SK-N-SH (cell line): ENCODE measurements at regions not wholly inside any gene's neighbourhood (a gene's known extent, or its start where the extent isn't known, plus 50 kb on each side); places are given as distances from the start of the nearest gene placed in this dataset.

ENCODE experiments used
- CTCF ChIA-PET: fragments of 300-600, 350-600 bp; formaldehyde crosslinking; extraction: SDS; loops from one replicate; lab custom pipeline; 2021; lab: Yijun Ruan, JAX
- POLR2A ChIA-PET: fragments of 350-600 bp; sonication (Branson Sonifier 250); formaldehyde crosslinking; extraction: SDS; loops from one replicate; lab custom pipeline; 2020; ENCODE audit warnings: antibody characterized with exemption, inconsistent platforms; lab: Yijun Ruan, JAX
- DNase-seq: peaks from one replicate; pipeline ENCODE4 v3.0.0; 2012
- H2AFZ ChIP-seq: fragments of 200-600 bp; sonication (generic); 2 replicates; pipeline ENCODE4 v1.8.1; 2016; ENCODE audit warnings: antibody characterized with exemption, mild to moderate bottlenecking, low read depth
- H3F3A ChIP-seq: fragments of 200-600 bp; sonication (generic); replicated peaks from 2 replicates; pipeline ENCODE3; 2016; ENCODE audit warnings: antibody characterized with exemption, mild to moderate bottlenecking; ENCODE audit not compliant: insufficient read depth
- H3K27ac ChIP-seq, 2 experiments: fragments of 200-500 bp in 1 of 2; fragments of 200-600 bp in 1 of 2; sonication (Bioruptor generic) in 1 of 2; sonication (generic), shearing (Covaris generic) in 1 of 2; 2 replicates each; pipeline versions ENCODE4 v1.5.1 to v1.6.1; 2014 to 2016; ENCODE audit warnings: low read depth in 2 of 2, inconsistent platforms in 1 of 2, low read length in 1 of 2, mild to moderate bottlenecking in 1 of 2, mixed read lengths in 1 of 2
- H3K27me3 ChIP-seq: fragments of 200-600 bp; sonication (generic), shearing (Covaris generic); 2 replicates; pipeline ENCODE4 v1.6.1; 2016; ENCODE audit warnings: mixed run types; ENCODE audit not compliant: insufficient read depth
- H3K36me3 ChIP-seq, 2 experiments: fragments of 200-500 bp in 1 of 2; fragments of 200-600 bp in 1 of 2; sonication (Bioruptor generic) in 1 of 2; sonication (generic) in 1 of 2; replicated peaks in 1 of 2; 2 replicates each; pipeline versions ENCODE3 to v1.5.1; 2014 to 2016; ENCODE audit warnings: low read length in 1 of 2, mild to moderate bottlenecking in 1 of 2; ENCODE audit not compliant: insufficient read depth in 2 of 2, control insufficient read depth in 1 of 2
- H3K4me1 ChIP-seq, 2 experiments: fragments of 200-500 bp in 1 of 2; fragments of 200-600 bp in 1 of 2; sonication (Bioruptor generic) in 1 of 2; sonication (generic), shearing (Covaris generic) in 1 of 2; 2 replicates each; pipeline versions ENCODE4 v1.5.1 to v1.6.1; 2014 to 2016; ENCODE audit warnings: low read depth in 1 of 2, low read length in 1 of 2, mixed run types in 1 of 2; ENCODE audit not compliant: insufficient read depth in 2 of 2, control insufficient read depth in 1 of 2
- H3K4me2 ChIP-seq: fragments of 200-600 bp; sonication (generic), shearing (Covaris generic); 2 replicates; pipeline ENCODE4 v1.6.1; 2017; ENCODE audit warnings: mixed run types
- H3K4me3 ChIP-seq, 2 experiments: fragments of 200-500 bp in 1 of 2; fragments of 200-600 bp in 1 of 2; sonication (Bioruptor generic) in 1 of 2; sonication (generic), shearing (Covaris generic) in 1 of 2; 2 replicates each; pipeline versions ENCODE4 v1.5.1 to v1.8.1; 2014 to 2016; ENCODE audit warnings: low read depth in 2 of 2, inconsistent platforms in 1 of 2, low read length in 1 of 2, mild to moderate bottlenecking in 1 of 2, mixed read lengths in 1 of 2, moderate library complexity in 1 of 2
- H3K79me2 ChIP-seq: fragments of 200-600 bp; sonication (generic); 2 replicates; pipeline ENCODE4 v1.8.1; 2017; ENCODE audit warnings: mild to moderate bottlenecking; ENCODE audit not compliant: insufficient read depth
- H3K9ac ChIP-seq: fragments of 200-600 bp; sonication (generic); 2 replicates; pipeline ENCODE4 v1.6.1; 2017; ENCODE audit warnings: mixed run types
- H3K9me2 ChIP-seq: fragments of 200-600 bp; sonication (generic); 2 replicates; pipeline ENCODE4 v1.6.1; 2017; ENCODE audit warnings: mixed run types
- H3K9me3 ChIP-seq: fragments of 200-600 bp; sonication (generic); 2 replicates; pipeline ENCODE4 v1.6.1; 2017; ENCODE audit warnings: mixed run types, mild to moderate bottlenecking, moderate library complexity
- H4K20me1 ChIP-seq: fragments of 200-600 bp; sonication (generic); 2 replicates; pipeline ENCODE4 v1.6.1; 2017; ENCODE audit warnings: mild to moderate bottlenecking, mixed run types; ENCODE audit not compliant: insufficient read depth
- CHD2 ChIP-seq: fragments of 150-350 bp; IDR thresholded peaks from 2 replicates; pipeline ENCODE4 v1.6.1; 2018; ENCODE audit warnings: low read length; ENCODE audit not compliant: partially characterized antibody
- ELF1 ChIP-seq: IDR thresholded peaks from 2 replicates; pipeline ENCODE4 v1.4.0; 2012
- EP300 ChIP-seq, 2 experiments: IDR thresholded peaks; 2 replicates each; pipeline versions ENCODE4 v1.4.0 to v1.6.1; 2012; ENCODE audit warnings: borderline replicate concordance in 1 of 2, low read depth in 1 of 2, low read length in 1 of 2
- FOXJ3 ChIP-seq: sonication (generic); formaldehyde crosslinking; IDR thresholded peaks from 2 replicates; pipeline ENCODE4 v1.5.1; 2020; ENCODE audit warnings: mild to moderate bottlenecking, missing genetic modification reagents
- IRF3 ChIP-seq: fragments of 150-350 bp; IDR thresholded peaks from 2 replicates; pipeline ENCODE4 v1.6.1; 2016; ENCODE audit warnings: mild to moderate bottlenecking, low read depth, low read length
- JUND ChIP-seq: IDR thresholded peaks from 2 replicates; pipeline ENCODE4 v1.4.0; 2012
- NFIC ChIP-seq: IDR thresholded peaks from 2 replicates; pipeline ENCODE4 v1.4.0; 2012; ENCODE audit warnings: borderline replicate concordance
- NRF1 ChIP-seq: IDR thresholded peaks from 2 replicates; pipeline ENCODE4 v1.6.1; 2012; ENCODE audit warnings: low read depth, mild to moderate bottlenecking, low read length
- POLR2AphosphoS5 ChIP-seq: IDR thresholded peaks from 2 replicates; pipeline ENCODE4 v1.6.1; 2012; ENCODE audit warnings: low read depth, low read length
- RCOR1 ChIP-seq: fragments of 150-350 bp; IDR thresholded peaks from 2 replicates; pipeline ENCODE4 v1.6.1; 2017; ENCODE audit warnings: antibody characterized with exemption, low read length
- RXRA ChIP-seq: IDR thresholded peaks from 2 replicates; pipeline ENCODE4 v1.4.0; 2012; ENCODE audit warnings: low read depth, mild to moderate bottlenecking, borderline replicate concordance
- TAF1 ChIP-seq: IDR thresholded peaks from 2 replicates; pipeline ENCODE4 v1.6.1; 2012; ENCODE audit warnings: low read depth, mild to moderate bottlenecking, low read length, moderate library complexity, borderline replicate concordance
- USF1 ChIP-seq: IDR thresholded peaks from 2 replicates; pipeline ENCODE4 v1.4.0; 2012; ENCODE audit warnings: low read depth, borderline replicate concordance
- USF2 ChIP-seq: fragments of 150-350 bp; IDR thresholded peaks from 2 replicates; pipeline ENCODE4 v1.6.1; 2017; ENCODE audit warnings: antibody characterized with exemption, low read length, low read depth, borderline replicate concordance
- WGBS: methylation state at CpG from one replicate; pipeline ENCODE4 v1.1.6; 2017; ENCODE audit warnings: low lambda C conversion rate; 5-methylcytosine and 5-hydroxymethylcytosine counted together

- TF ChIP-seq USF2: no peak
- no peak for TF ChIP-seq RXRA
Observed at GRCh38 chr4:35506161-35506560, 738.2 kb downstream of the ARAP2 start (continued).

- 23% methylated on average over 4 of the region's 4 CpGs for WGBS
Observed at GRCh38 chr4:35511851-35512250, 732.5 kb downstream of the ARAP2 start.

More at GRCh38 chr4:35511851-35512250, 732.5 kb downstream of the ARAP2 start:
- no peak overlapping the region for H2AFZ ChIP-seq
- no peaks in the 10 kb centered on the region for H3K4me1 ChIP-seq
- no peaks in the 10 kb centered on the region for H3K9me2 ChIP-seq
- no peak for DNase-seq
- ChIA-PET CTCF (no interaction called here), POLR2A (no interaction called here)
- no peaks in the 10 kb centered on the region for H3K27me3 ChIP-seq
- no peaks in the 10 kb centered on the region for H3K9me3 ChIP-seq
- H4K20me1 ChIP-seq: no peaks in the 10 kb centered on the region
- no peak overlapping the region for H3K9ac ChIP-seq
- H3K4me3 ChIP-seq: no peak overlapping the region
- H3K27ac ChIP-seq: no peak overlapping the region
- TF ChIP-seq RCOR1 (no peak), IRF3 (no peak), CHD2 (no peak), NRF1 (no peak), USF1 (no peak), ELF1 (no peak), FOXJ3 (CRISPR knock-in tag) (no peak), TAF1 (no peak), JUND (no peak), NFIC (no peak), EP300 (IDR thresholded peaks at IDR 0.05; ENCODE audit: borderline replicate concordance in 1 of 2, low read depth in 1 of 2, low read length in 1 of 2) (no peak), USF2 (no peak), POLR2AphosphoS5 (no peak)
- TF ChIP-seq, all 33 proteins: peak for 0
- H3K4me2 ChIP-seq: no peak overlapping the region
- no peaks in the 10 kb centered on the region for H3K79me2 ChIP-seq
- no peaks in the 10 kb centered on the region for H3K36me3 ChIP-seq
- H3F3A ChIP-seq: no peaks in the 10 kb centered on the region
